Ishikawa (cell line): ENCODE measurements at regions not wholly inside any gene's neighbourhood (a gene's known extent, or its start where the extent isn't known, plus 50 kb on each side); places are given as distances from the start of the nearest gene placed in this dataset.

Experiments used
- CEBPB ChIP-seq: IDR thresholded peaks from 2 replicates; pipeline ENCODE4 v1.6.1; 2012
- CREB1 ChIP-seq: IDR thresholded peaks from 2 replicates; pipeline ENCODE4 v1.6.1; 2012; ENCODE audit warnings: low read depth
- EGR1 ChIP-seq: IDR thresholded peaks from 2 replicates; pipeline ENCODE4 v1.6.1; 2012
- EP300 ChIP-seq: IDR thresholded peaks from 2 replicates; pipeline ENCODE4 v1.6.1; 2012; ENCODE audit warnings: borderline replicate concordance
- FOXM1 ChIP-seq: IDR thresholded peaks from 2 replicates; pipeline ENCODE4 v1.6.1; 2012; ENCODE audit warnings: low read depth, borderline replicate concordance
- NFIC ChIP-seq: IDR thresholded peaks from 2 replicates; pipeline ENCODE4 v1.6.1; 2012
- RAD21 ChIP-seq: IDR thresholded peaks from 2 replicates; pipeline ENCODE4 v1.6.1; 2012; ENCODE audit warnings: low read depth
- TAF1 ChIP-seq: IDR thresholded peaks from 2 replicates; pipeline ENCODE4 v1.6.1; 2012; ENCODE audit warnings: low read depth, mild to moderate bottlenecking
- TCF12 ChIP-seq: IDR thresholded peaks from 2 replicates; pipeline ENCODE4 v1.6.1; 2012; ENCODE audit warnings: low read depth
- TEAD4 ChIP-seq: IDR thresholded peaks from 2 replicates; pipeline ENCODE4 v1.6.1; 2012
- YY1 ChIP-seq: IDR thresholded peaks from 2 replicates; pipeline ENCODE4 v1.6.1; 2012; ENCODE audit warnings: low read depth
- ZBTB7A ChIP-seq: IDR thresholded peaks from 2 replicates; pipeline ENCODE4 v1.6.1; 2012; ENCODE audit warnings: low read depth
- TF ChIP-seq, protein P1 (sequence below): IDR thresholded peaks from 2 replicates; pipeline ENCODE4 v1.6.1; 2012
- TF ChIP-seq, protein P2 (sequence below): IDR thresholded peaks from 2 replicates; pipeline ENCODE4 v1.6.1; 2012
- TF ChIP-seq, protein P3 (sequence below): IDR thresholded peaks from 2 replicates; pipeline ENCODE4 v1.6.1; 2012; ENCODE audit warnings: low read depth, mild to moderate bottlenecking

DNA sequence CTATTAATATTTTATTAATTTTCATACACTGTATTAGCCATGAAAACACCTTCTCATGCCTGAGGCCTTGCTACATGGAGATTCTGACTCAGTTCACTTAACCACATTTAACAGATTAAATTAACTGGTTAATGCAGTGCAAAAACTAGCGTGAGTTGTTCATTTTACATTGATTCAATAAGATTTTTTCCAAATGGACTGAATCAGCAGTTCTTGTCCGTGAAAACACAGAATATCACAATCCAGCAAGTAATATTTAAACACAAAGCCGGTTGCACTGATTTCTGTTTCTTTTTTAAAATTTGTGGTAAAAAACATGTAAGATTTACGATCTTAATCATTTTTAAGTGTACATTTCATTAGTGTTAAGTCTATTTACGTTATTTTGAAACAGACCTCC lies 118.2 kb upstream of the THUMPD2 start:
- TF ChIP-seq, protein P1, sequence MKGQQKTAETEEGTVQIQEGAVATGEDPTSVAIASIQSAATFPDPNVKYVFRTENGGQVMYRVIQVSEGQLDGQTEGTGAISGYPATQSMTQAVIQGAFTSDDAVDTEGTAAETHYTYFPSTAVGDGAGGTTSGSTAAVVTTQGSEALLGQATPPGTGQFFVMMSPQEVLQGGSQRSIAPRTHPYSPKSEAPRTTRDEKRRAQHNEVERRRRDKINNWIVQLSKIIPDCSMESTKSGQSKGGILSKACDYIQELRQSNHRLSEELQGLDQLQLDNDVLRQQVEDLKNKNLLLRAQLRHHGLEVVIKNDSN: no peak

DNA sequence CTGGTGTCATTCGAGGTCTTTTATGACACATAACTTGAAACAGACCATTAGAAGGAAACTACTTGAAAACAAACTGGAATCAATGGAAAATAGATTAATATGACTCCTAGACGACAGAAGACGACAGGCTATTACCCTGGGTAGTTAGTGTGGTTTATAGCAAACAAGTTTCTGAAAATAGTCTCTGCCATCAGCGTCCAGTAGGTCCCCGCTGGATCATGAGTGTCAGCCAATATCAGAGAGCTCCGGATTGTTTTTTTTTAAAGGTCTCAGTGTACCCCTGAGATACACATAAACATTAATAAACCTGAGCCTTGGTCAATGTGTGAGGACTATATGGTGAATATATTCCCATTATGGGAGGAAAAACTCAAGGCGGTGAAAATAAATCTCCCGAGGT lies 115.0 kb upstream of the THUMPD2 start:
- TF ChIP-seq, protein P1: no peak
- TF ChIP-seq, protein P2, sequence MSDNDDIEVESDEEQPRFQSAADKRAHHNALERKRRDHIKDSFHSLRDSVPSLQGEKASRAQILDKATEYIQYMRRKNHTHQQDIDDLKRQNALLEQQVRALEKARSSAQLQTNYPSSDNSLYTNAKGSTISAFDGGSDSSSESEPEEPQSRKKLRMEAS: no peak
- TF ChIP-seq RAD21 (no peak), ZBTB7A (no peak), CEBPB (no peak), YY1 (no peak), TEAD4 (no peak), FOXM1 (no peak), TCF12 (no peak), EP300 (no peak), NFIC (no peak), TAF1 (no peak), EGR1 (no peak), CREB1 (no peak)
- TF ChIP-seq, protein P3, sequence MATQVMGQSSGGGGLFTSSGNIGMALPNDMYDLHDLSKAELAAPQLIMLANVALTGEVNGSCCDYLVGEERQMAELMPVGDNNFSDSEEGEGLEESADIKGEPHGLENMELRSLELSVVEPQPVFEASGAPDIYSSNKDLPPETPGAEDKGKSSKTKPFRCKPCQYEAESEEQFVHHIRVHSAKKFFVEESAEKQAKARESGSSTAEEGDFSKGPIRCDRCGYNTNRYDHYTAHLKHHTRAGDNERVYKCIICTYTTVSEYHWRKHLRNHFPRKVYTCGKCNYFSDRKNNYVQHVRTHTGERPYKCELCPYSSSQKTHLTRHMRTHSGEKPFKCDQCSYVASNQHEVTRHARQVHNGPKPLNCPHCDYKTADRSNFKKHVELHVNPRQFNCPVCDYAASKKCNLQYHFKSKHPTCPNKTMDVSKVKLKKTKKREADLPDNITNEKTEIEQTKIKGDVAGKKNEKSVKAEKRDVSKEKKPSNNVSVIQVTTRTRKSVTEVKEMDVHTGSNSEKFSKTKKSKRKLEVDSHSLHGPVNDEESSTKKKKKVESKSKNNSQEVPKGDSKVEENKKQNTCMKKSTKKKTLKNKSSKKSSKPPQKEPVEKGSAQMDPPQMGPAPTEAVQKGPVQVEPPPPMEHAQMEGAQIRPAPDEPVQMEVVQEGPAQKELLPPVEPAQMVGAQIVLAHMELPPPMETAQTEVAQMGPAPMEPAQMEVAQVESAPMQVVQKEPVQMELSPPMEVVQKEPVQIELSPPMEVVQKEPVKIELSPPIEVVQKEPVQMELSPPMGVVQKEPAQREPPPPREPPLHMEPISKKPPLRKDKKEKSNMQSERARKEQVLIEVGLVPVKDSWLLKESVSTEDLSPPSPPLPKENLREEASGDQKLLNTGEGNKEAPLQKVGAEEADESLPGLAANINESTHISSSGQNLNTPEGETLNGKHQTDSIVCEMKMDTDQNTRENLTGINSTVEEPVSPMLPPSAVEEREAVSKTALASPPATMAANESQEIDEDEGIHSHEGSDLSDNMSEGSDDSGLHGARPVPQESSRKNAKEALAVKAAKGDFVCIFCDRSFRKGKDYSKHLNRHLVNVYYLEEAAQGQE: no peak

DNA sequence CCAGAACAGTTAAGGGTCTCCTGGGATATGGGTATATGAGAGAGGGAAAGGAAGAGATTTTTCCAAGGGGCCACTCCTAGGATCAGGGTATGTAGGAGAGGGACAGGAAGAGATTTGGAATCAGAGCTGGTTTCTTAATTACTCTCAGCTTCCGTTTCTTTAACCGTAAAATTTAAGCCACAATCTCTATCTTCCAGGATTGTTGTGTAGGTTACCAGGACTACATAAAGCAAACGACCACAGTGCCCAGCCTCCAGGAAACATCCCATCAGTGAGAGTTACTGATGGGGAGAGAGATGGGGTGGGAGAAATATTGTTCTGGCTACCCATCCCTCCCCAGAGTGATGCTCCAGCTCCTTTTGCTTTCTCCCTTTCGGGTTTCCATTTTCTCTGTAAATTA lies 114.6 kb upstream of the THUMPD2 start:
- TF ChIP-seq, protein P1: no peak
- TF ChIP-seq FOXM1 (no peak), ZBTB7A (no peak), TEAD4 (no peak), EP300 (no peak), EGR1 (no peak), CREB1 (no peak), YY1 (no peak), RAD21 (no peak), NFIC (no peak), TAF1 (no peak), TCF12 (no peak), CEBPB (no peak)
- TF ChIP-seq, protein P3: no peak
- TF ChIP-seq, protein P2: no peak

DNA sequence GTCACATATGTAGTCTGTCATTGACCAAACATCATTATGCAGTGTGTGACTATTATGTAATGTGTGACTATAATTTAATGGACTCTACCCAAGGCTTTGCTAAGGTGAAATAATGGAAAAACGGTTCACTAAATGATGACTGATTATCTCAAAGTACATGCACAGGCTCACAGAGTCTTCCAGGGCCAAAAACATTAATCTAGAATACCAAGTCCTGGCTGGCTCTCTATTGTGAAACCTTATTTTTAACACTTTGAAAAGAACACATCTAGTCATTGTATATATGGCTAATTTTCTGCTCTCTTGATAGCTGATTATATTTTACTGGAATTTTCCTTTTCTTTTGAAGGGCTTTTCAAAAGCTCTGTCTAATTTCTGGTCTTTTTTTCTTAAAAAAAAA lies 102.9 kb upstream of the THUMPD2 start:
- TF ChIP-seq, protein P3: no peak
- no peak for TF ChIP-seq TAF1
- TF ChIP-seq, protein P1: no peak
- no peak for TF ChIP-seq ZBTB7A
- TF ChIP-seq EP300: no peak
- no peak for TF ChIP-seq FOXM1
- TF ChIP-seq CEBPB: no peak
- no peak for TF ChIP-seq TCF12
- no peak for TF ChIP-seq EGR1
- TF ChIP-seq RAD21: no peak
- TF ChIP-seq TEAD4: no peak
- no peak for TF ChIP-seq CREB1
- TF ChIP-seq, protein P2: no peak
- TF ChIP-seq YY1: no peak
- TF ChIP-seq NFIC: no peak
